ENCODE measurements at regions not wholly inside any gene's neighbourhood (a gene's known extent, or its start where the extent isn't known, plus 50 kb on each side); places are given as distances from the start of the nearest gene placed in this dataset.

GRCh38 chr1:106749906-106750305 lies 306.6 kb upstream of the PRMT6 start:
- no TSS peak for BruUV-seq (replicated peaks)
- no peaks in the 10 kb centered on the region for H3K36me3 ChIP-seq (ENCODE audit: control insufficient read depth in 2 of 2, extremely low read depth in 1 of 2, insufficient read depth in 2 of 2, low read length in 2 of 2)
- intact Hi-C loops (cut with micrococcal nuclease): no loop called here
- H3K79me2 ChIP-seq (ENCODE audit: control insufficient read depth, insufficient read depth, low read length): no peaks in the 10 kb centered on the region
- CTCF ChIA-PET: no interaction called here
- no peaks in the 10 kb centered on the region for H3K9me1 ChIP-seq (replicated peaks; ENCODE audit: control insufficient read depth, extremely low read depth, insufficient read depth, low read length)
- no peak overlapping the region for H2AFZ ChIP-seq (ENCODE audit: low read depth, low read length)
- H3K9ac ChIP-seq (replicated peaks; ENCODE audit: extremely low read depth, insufficient read depth, low read length): no peak overlapping the region
- no peaks in the 10 kb centered on the region for H3K4me1 ChIP-seq (ENCODE audit: control insufficient read depth, extremely low read depth, insufficient read depth, low read length)
- no peak overlapping the region for H3K4me2 ChIP-seq (ENCODE audit: insufficient read depth, low read length)
- TF ChIP-seq FOS (IDR thresholded peaks at IDR 0.05; ENCODE audit: borderline replicate concordance, insufficient read depth, low read length): no peak
- TF ChIP-seq MAX (IDR thresholded peaks at IDR 0.05; ENCODE audit: insufficient read depth, insufficient read length): no peak
- TF ChIP-seq POLR2A (IDR thresholded peaks at IDR 0.05; ENCODE audit: low read depth, low read length): no peak
- no peak for TF ChIP-seq GATA2 (IDR thresholded peaks at IDR 0.05; ENCODE audit: insufficient read depth, insufficient read length, low read depth, low read length)
- no peak for TF ChIP-seq POLR2AphosphoS5 (IDR thresholded peaks at IDR 0.05; ENCODE audit: insufficient read depth, low read depth, low read length)
- no peak for TF ChIP-seq CTCF (IDR thresholded peaks at IDR 0.05; ENCODE audit: extremely low read depth in 1 of 2, insufficient read depth in 1 of 2, low read depth in 1 of 2, low read length in 2 of 2)
- no peak for TF ChIP-seq EZH2 (IDR thresholded peaks at IDR 0.05; ENCODE audit: borderline replicate concordance, low read depth, low read length, severe bottlenecking)
- no peak for TF ChIP-seq JUN (IDR thresholded peaks at IDR 0.05; ENCODE audit: borderline replicate concordance, insufficient read depth, insufficient read length, low read depth)
- TF ChIP-seq MYC (IDR thresholded peaks at IDR 0.05; ENCODE audit: low read depth, low read length): no peak
- POLR2A ChIA-PET: no interaction called here
- peaks cover 2% of the 10 kb centered on the region for H3K9me3 ChIP-seq (replicated peaks; ENCODE audit: control insufficient read depth, insufficient read depth, low read length)
- no peaks in the 10 kb centered on the region for H3K27me3 ChIP-seq (ENCODE audit: control insufficient read depth in 2 of 2, insufficient read depth in 2 of 2, low read length in 2 of 2)
- FAIRE-seq (no peak), DNase-seq (ENCODE audit: low read depth, low spot score) (no peak)
- no peak overlapping the region for H3K4me3 ChIP-seq (replicated peaks in 1 of 3; ENCODE audit: insufficient read depth in 1 of 3, low read depth in 1 of 3, low read length in 3 of 3)
- H4K20me1 ChIP-seq (replicated peaks; ENCODE audit: control insufficient read depth, extremely low read depth, insufficient read depth, low read length): no peaks in the 10 kb centered on the region
- H3K27ac ChIP-seq (ENCODE audit: insufficient read depth, low read depth, low read length): no peak overlapping the region
- dilution Hi-C loops (cut with MboI; ENCODE audit: extremely low pct_ligation_motif_present, low sequenced_read_pairs): no loop called here

Measured in endothelial cell of umbilical vein (primary cell).